ENCODE measurements at regions not wholly inside any gene's neighbourhood (a gene's known extent, or its start where the extent isn't known, plus 50 kb on each side); places are given as distances from the start of the nearest gene placed in this dataset.
"Not testable (repeated sequence)": the region's sequence is repeated elsewhere in the genome, so short reads cannot be mapped to it uniquely, and the experiment has no call there.

DNA sequence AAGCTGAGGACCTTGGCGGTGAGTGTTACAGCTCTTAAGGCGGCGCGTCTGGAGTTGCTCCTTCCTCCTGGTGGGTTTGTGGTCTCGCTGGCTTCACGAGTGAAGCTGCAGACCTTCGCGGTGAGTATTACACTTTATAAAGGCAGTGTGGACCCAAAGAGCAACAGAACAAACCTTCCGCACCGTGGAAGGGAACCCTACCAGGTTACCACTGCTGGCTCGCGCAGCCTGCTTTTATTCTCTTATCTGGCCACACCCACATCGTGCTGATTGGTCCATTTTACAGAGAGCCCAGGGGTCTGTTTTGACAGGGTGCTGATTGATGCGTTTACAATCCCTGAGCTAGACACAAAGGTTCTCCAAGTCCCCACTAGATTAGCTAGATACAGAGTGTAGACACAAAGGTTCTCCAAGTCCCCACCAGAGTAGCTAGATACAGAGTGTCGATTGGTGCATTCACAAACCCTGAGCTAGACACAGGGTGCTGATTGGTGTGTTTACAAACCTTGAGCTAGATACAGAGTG, 106.6 kb downstream of the FCRL5 start:
- H3K4me1 ChIP-seq; H3K27ac ChIP-seq; H3K36me3 ChIP-seq (ENCODE audit: low read depth, missing control alignments); H3K27me3 ChIP-seq; intact Hi-C loops (cut with DNase I; ENCODE audit: low total_unique reads); H3K9me3 ChIP-seq: not testable (repeated sequence)
- 66 to 93% methylated on average over 13 to 15 of the region's 15 CpGs for WGBS, 2 donors
- peak; percentile 72 for DNase-seq
- TF ChIP-seq POLR2A (IDR thresholded peaks at IDR 0.05), result peak; percentile 55
- peak overlapping the region; percentile 18 to 49 for H3K4me3 ChIP-seq

- TF ChIP-seq POLR2A (IDR thresholded peaks at IDR 0.05) (no peak), CTCF (IDR thresholded peaks at IDR 0.05) (no peak)
- 90 to 97% methylated on average over 1 of the region's 1 CpG for WGBS, 2 donors
- DNase-seq, result no peak
- no peaks in the 10 kb centered on the region for H3K9me3 ChIP-seq
- H3K4me3 ChIP-seq, result no peak overlapping the region
- no peaks in the 10 kb centered on the region for H3K36me3 ChIP-seq (ENCODE audit: low read depth, missing control alignments)
- intact Hi-C loops (cut with DNase I; ENCODE audit: low total_unique reads), result no loop called here
- H3K27me3 ChIP-seq, result no peaks in the 10 kb centered on the region
- no peaks in the 10 kb centered on the region for H3K4me1 ChIP-seq
- no peak overlapping the region for H3K27ac ChIP-seq
Observed at GRCh38 chr1:157442065-157442464, 110.2 kb downstream of the FCRL5 start.

DNA sequence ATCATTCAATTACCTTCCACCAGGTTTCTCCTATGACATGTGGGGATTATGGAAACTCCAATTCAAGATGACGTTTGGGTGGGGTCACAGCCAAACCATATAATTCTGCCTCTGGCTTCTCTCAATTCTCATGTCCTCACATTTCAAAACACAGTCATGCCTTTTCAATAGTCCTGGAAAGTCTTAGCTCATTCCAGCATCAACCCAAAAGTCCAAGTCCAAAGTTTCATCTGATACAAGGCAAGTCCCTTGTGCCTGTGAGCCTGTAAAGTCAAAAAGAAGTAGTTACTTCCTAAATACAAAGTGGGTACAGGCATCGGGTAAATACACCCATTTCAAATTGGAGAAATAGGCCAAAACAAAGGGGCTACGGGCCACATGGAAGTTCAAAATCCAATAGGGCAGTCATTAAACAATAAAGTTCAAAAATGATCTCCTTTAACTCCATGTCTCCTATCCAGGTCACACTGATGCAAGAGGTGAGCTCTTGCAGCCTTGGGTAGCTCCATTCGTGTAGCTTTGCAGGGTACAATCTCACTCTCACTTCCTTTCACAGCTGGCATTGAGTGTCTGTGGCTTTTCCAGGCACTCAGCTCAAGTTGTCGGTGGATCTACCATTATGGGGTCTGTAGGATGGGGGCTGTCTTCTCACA, 112.9 kb downstream of the FCRL5 start:
- TF ChIP-seq CTCF (IDR thresholded peaks at IDR 0.05), result no peak
- no peak for TF ChIP-seq POLR2A (IDR thresholded peaks at IDR 0.05)
- Histone ChIP-seq H3K36me3 (ENCODE audit: low read depth, missing control alignments) (no peaks in the 10 kb centered on the region), H3K27me3 (no peaks in the 10 kb centered on the region), H3K4me3 (no peak overlapping the region), H3K9me3 (no peaks in the 10 kb centered on the region), H3K27ac (no peak overlapping the region), H3K4me1 (no peaks in the 10 kb centered on the region)
- intact Hi-C loops (cut with DNase I; ENCODE audit: low total_unique reads), result no loop called here
- WGBS, 2 donors, result 80 to 90% methylated on average over 5 of the region's 5 CpGs
- DNase-seq, result no peak

GRCh38 chr1:157438613-157439012, 113.7 kb downstream of the FCRL5 start:
- Histone ChIP-seq H3K4me3 (no peak overlapping the region), H3K9me3 (no peaks in the 10 kb centered on the region), H3K36me3 (ENCODE audit: low read depth, missing control alignments) (no peaks in the 10 kb centered on the region), H3K4me1 (no peaks in the 10 kb centered on the region), H3K27ac (no peak overlapping the region), H3K27me3 (no peaks in the 10 kb centered on the region)
- intact Hi-C loops (cut with DNase I; ENCODE audit: low total_unique reads), result no loop called here
- TF ChIP-seq POLR2A (IDR thresholded peaks at IDR 0.05), result no peak
- TF ChIP-seq CTCF (IDR thresholded peaks at IDR 0.05), result no peak
- DNase-seq, result no peak

DNA sequence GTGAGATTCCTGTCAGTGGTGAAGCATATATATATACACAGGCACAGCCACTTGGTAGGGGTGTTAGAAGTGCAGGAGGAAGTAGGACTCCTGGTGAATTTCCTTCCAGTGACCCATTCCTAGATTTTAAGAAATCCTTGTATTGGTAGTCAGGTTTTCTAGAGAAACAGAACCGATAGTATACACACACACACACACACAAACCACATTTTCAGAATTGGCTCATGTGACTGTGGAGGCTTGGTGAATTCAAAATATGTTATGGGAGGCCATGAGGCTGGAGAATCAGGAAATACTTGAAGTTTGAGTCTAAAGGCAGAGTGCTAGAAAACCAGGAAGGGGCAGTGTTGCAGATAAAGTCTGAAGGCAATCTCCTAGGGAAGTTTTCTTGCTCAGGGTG, 114.2 kb downstream of the FCRL5 start:
- TF ChIP-seq POLR2A (IDR thresholded peaks at IDR 0.05) (no peak), CTCF (IDR thresholded peaks at IDR 0.05) (no peak)
- no peak for DNase-seq
- 77 to 94% methylated on average over 1 of the region's 1 CpG for WGBS, 2 donors
- H3K36me3 ChIP-seq (ENCODE audit: low read depth, missing control alignments), result no peaks in the 10 kb centered on the region
- intact Hi-C loops (cut with DNase I; ENCODE audit: low total_unique reads), result no loop called here
- no peaks in the 10 kb centered on the region for H3K4me1 ChIP-seq
- no peak overlapping the region for H3K4me3 ChIP-seq
- no peaks in the 10 kb centered on the region for H3K27me3 ChIP-seq
- H3K9me3 ChIP-seq, result no peaks in the 10 kb centered on the region
- no peak overlapping the region for H3K27ac ChIP-seq

Measured in testis (tissue), 2 donors.